Cardiac muscle cell (in vitro differentiated cells and primary cell): ENCODE measurements at regions not wholly inside any gene's neighbourhood (a gene's known extent, or its start where the extent isn't known, plus 50 kb on each side); places are given as distances from the start of the nearest gene placed in this dataset.

ENCODE experiments used
- DNase-seq, 2 donors: peaks; one replicate each; pipeline versions ENCODE4 v3.0.0 to v3.0.0-alpha.2; 2010 to 2017; ENCODE audit warnings: low read depth in 1 of 2, low spot score in 1 of 2
- H3K27ac ChIP-seq: fragments of 200-600 bp; sonication (generic); 2 replicates; pipeline ENCODE4 v1.5.1; 2016
- H3K27me3 ChIP-seq: fragments of 200-600 bp; sonication (generic); 2 replicates; pipeline ENCODE4 v1.6.0; 2016; ENCODE audit warnings: control low read depth
- H3K36me3 ChIP-seq: fragments of 200-600 bp; sonication (generic); 2 replicates; pipeline ENCODE4 v1.5.1; 2016; ENCODE audit warnings: control low read depth
- H3K4me1 ChIP-seq: fragments of 200-600 bp; sonication (generic); 2 replicates; pipeline ENCODE4 v1.8.1; 2017; ENCODE audit warnings: low read depth, mild to moderate bottlenecking, mixed run types
- H3K4me3 ChIP-seq: fragments of 200-600 bp; sonication (generic); 2 replicates; pipeline ENCODE4 v1.5.1; 2016; ENCODE audit warnings: mild to moderate bottlenecking
- H3K9me3 ChIP-seq: fragments of 200-600 bp; sonication (generic); 2 replicates; pipeline ENCODE4 v1.5.1; 2017; ENCODE audit warnings: low read depth, mild to moderate bottlenecking, control low read depth
- CTCF ChIP-seq: IDR thresholded peaks from 2 replicates; pipeline ENCODE4 v1.5.1; 2012; ENCODE audit warnings: low read depth, mild to moderate bottlenecking, low read length

DNA sequence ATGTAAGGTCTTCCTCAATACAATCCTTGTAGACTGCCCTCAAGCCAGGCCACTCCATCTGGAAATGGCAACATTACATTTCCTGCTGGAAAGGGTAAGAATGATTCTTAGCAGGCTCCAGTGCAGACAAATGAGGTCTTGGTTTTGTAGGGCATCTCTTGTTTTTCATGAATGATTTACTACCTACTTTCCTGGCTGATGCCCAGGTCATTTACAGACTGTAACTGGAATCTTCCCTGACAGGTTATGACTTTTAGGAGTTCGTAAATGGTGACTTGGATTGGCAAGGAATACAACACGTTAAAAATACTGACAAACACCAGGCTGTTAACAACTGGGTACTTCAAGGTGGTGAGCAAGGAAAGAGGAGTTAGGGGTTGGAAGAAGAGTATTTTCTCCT lies 510.5 kb upstream of the TNC start:
- no peak for DNase-seq
- H3K9me3 ChIP-seq = no peaks in the 10 kb centered on the region
- no peak for TF ChIP-seq CTCF
- no peak overlapping the region for H3K27ac ChIP-seq
- H3K36me3 ChIP-seq = no peaks in the 10 kb centered on the region
- H3K4me1 ChIP-seq = peaks cover 2% of the 10 kb centered on the region
- no peak overlapping the region for H3K4me3 ChIP-seq
- H3K27me3 ChIP-seq = no peaks in the 10 kb centered on the region

GRCh38 chr9:115629879-115630840 lies 512.2 kb upstream of the TNC start:
- DNase-seq = no peak
- Histone ChIP-seq H3K27ac (no peak overlapping the region), H3K4me1 (peaks cover 6% of the 10 kb centered on the region), H3K4me3 (no peak overlapping the region), H3K36me3 (no peaks in the 10 kb centered on the region), H3K27me3 (no peaks in the 10 kb centered on the region), H3K9me3 (no peaks in the 10 kb centered on the region)
- TF ChIP-seq CTCF = no peak

DNA sequence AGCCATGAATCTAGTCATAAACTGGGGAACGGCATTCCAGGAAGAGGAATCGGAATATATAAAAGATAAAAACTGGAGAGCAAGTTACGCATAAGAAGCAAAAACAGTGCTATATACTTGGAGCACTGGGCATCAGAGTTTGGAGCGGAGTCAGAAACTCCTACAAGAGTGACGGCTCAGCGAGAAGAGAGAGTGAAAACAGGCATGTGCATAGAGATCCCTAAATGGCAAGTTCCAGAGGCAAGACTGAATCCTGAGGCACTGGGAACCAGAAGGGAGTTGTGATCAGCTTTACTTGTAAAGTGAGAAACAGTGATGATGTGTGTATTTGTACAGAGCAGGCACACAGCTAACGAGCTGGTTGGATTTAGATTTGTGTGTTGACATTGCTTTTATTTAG lies 514.4 kb upstream of the TNC start:
- TF ChIP-seq CTCF = no peak
- H3K27ac ChIP-seq = no peak overlapping the region
- peaks cover 4% of the 10 kb centered on the region for H3K27me3 ChIP-seq
- H3K4me1 ChIP-seq = peaks cover 6% of the 10 kb centered on the region
- DNase-seq = no peak
- H3K9me3 ChIP-seq = no peaks in the 10 kb centered on the region
- H3K36me3 ChIP-seq = no peaks in the 10 kb centered on the region
- no peak overlapping the region for H3K4me3 ChIP-seq

GRCh38 chr9:115633104-115633503 lies 515.1 kb upstream of the TNC start:
- peaks cover 6% of the 10 kb centered on the region for H3K4me1 ChIP-seq
- no peaks in the 10 kb centered on the region for H3K9me3 ChIP-seq
- DNase-seq = peak in 1 of 2 donors; percentile 42
- peaks cover 4% of the 10 kb centered on the region for H3K27me3 ChIP-seq
- H3K36me3 ChIP-seq = no peaks in the 10 kb centered on the region
- no peak overlapping the region for H3K4me3 ChIP-seq
- H3K27ac ChIP-seq = no peak overlapping the region
- TF ChIP-seq CTCF = no peak

- no peak for DNase-seq
- Histone ChIP-seq H3K27me3 (peaks cover 4% of the 10 kb centered on the region), H3K27ac (no peak overlapping the region), H3K4me1 (peaks cover 6% of the 10 kb centered on the region), H3K4me3 (no peak overlapping the region), H3K9me3 (no peaks in the 10 kb centered on the region), H3K36me3 (no peaks in the 10 kb centered on the region)
- no peak for TF ChIP-seq CTCF
Measured at GRCh38 chr9:115635680-115636383, 517.8 kb upstream of the PAPPA start.
